ENCODE measurements at regions not wholly inside any gene's neighbourhood (a gene's known extent, or its start where the extent isn't known, plus 50 kb on each side); places are given as distances from the start of the nearest gene placed in this dataset.
"Not testable (repeated sequence)": the region's sequence is repeated elsewhere in the genome, so short reads cannot be mapped to it uniquely, and the experiment has no call there.

- DNase-seq: no peak
Measured at GRCh38 chr4:105059337-105059736, 87.3 kb upstream of the TET2 start.

GRCh38 chr4:105060628-105061027, 86.0 kb upstream of the TET2 start:
- DNase-seq: no peak

- DNase-seq: no peak
Measured at GRCh38 chr4:105061136-105061696, 85.5 kb upstream of the TET2 start.

GRCh38 chr4:105061731-105062130, 84.9 kb upstream of the TET2 start:
- no peak for DNase-seq

GRCh38 chr4:105066401-105066800, 80.3 kb upstream of the TET2 start:
- no peak for DNase-seq

GRCh38 chr4:105067431-105067830, 79.2 kb upstream of the TET2 start:
- no peak for DNase-seq

GRCh38 chr4:105067946-105068345, 78.7 kb upstream of the TET2 start:
- DNase-seq: no peak

- DNase-seq: peak; percentile 18
Measured at GRCh38 chr4:105068516-105068915, 78.2 kb upstream of the TET2 start.

GRCh38 chr4:105072095-105072494, 74.6 kb upstream of the TET2 start:
- not testable (repeated sequence) for DNase-seq

- no peak for DNase-seq
Measured at GRCh38 chr4:105074097-105074496, 72.6 kb upstream of the TET2 start.

- DNase-seq: no peak
Measured at GRCh38 chr4:105075045-105075444, 71.6 kb upstream of the TET2 start.

- DNase-seq: no peak
Measured at GRCh38 chr4:105088110-105088879, 58.4 kb upstream of the TET2 start.

- no peak for DNase-seq
Measured at GRCh38 chr4:105092356-105092755, 54.3 kb upstream of the TET2 start.

GRCh38 chr4:105092768-105093167, 53.9 kb upstream of the TET2 start:
- no peak for DNase-seq

- DNase-seq: no peak
Measured at GRCh38 chr4:105093975-105094374, 52.7 kb upstream of the TET2 start.

All from NCI-H2107 (cell line).